Breast epithelium (tissue), 3 donors: ENCODE measurements at regions not wholly inside any gene's neighbourhood (a gene's known extent, or its start where the extent isn't known, plus 50 kb on each side); places are given as distances from the start of the nearest gene placed in this dataset.

Source experiments
- CTCF ChIP-seq, 3 donors: fragments of 450-650 bp; IDR thresholded peaks; one replicate each; pipeline ENCODE4 v1.5.1; 2016 to 2017; ENCODE audit warnings: antibody characterized with exemption in 3 of 3, mild to moderate bottlenecking in 3 of 3, moderate library complexity in 3 of 3
- POLR2A ChIP-seq: fragments of 450-650 bp; IDR thresholded peaks from one replicate; pipeline ENCODE4 v1.6.1; 2016; ENCODE audit warnings: antibody characterized with exemption, mild to moderate bottlenecking, moderate library complexity
- POLR2AphosphoS5 ChIP-seq, 3 donors: sonication (generic); formaldehyde crosslinking; IDR thresholded peaks; one replicate each; pipeline ENCODE4 v1.6.1; 2017; ENCODE audit warnings: antibody characterized with exemption in 3 of 3

DNA sequence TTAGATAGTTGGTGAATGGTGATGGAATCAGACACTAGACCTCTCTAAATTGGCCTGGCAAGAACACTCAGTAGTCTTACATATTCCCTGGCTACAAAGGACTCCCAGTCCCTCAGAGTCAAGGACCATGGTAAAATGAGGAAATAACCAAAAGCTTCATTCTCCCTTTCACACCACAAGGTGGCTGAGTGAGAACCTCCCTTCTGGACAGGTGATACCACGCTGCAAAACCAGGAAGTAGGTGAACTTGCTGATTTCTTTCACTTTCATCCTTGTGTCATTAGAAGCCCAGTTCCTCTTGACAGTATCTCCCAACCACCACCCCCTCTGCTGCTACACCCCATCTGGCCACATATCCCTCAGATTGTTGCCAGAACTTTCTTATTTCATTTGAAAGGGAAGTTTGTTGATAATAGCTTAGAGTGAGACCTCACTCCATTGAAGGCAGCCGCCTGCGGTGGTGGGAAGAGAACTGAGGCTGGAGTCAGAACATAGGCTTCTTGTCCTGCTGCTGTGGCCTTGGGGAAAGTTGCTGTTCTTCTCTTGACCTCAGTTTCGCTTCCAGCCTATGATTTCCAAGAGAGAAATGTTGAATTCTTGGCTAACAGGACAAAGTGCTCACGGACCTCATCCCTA is 290.6 kb upstream of the CCL2 start:
- TF ChIP-seq CTCF (IDR thresholded peaks at IDR 0.05) (no peak), POLR2A (no peak), POLR2AphosphoS5 (IDR thresholded peaks at IDR 0.05) (no peak)
